ENCODE measurements at regions not wholly inside any gene's neighbourhood (a gene's known extent, or its start where the extent isn't known, plus 50 kb on each side); places are given as distances from the start of the nearest gene placed in this dataset.
"Not testable (repeated sequence)": the region's sequence is repeated elsewhere in the genome, so short reads cannot be mapped to it uniquely, and the experiment has no call there.

DNA sequence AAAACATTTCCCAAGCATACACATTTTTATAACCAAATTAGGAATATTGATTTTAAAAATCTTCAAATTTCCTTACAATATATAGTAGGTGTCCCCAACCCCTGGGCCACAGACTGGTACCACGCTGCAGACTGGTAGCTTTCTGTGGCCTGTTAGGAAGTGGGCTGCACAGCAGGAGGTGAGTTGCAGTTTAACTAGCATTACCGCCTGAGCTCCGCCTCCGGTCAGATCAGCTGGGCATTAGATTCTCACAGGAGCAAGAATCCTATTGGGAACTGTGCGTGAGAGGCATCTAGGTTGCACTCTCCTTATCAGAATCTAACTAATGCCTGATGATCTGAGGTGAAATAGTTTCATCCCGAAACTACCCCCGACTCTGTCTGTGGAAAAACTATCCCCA is 62.1 kb downstream of the ZWINT start:
- no peak for DNase-seq (ENCODE audit: low read depth)

DNA sequence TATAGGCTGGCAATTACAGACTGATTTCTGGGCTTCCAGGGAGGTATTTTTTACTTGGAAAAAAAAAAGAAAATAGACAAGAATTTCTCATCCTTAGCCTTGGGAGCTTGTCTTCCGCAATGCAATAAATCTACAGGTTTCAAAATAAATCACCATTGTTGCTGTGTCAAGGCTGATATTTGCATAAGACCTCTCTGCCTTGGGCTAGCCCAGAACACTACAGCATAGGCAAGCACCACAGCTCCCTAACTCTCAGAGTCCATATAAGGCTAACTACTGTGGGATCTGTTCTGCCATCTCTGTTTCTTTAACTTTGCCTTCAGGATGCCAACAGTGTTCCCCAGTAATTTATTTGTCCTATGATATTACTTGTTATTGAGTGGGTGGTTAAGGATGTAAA is 64.4 kb downstream of the ZWINT start:
- no peak for DNase-seq (ENCODE audit: low read depth)

DNA sequence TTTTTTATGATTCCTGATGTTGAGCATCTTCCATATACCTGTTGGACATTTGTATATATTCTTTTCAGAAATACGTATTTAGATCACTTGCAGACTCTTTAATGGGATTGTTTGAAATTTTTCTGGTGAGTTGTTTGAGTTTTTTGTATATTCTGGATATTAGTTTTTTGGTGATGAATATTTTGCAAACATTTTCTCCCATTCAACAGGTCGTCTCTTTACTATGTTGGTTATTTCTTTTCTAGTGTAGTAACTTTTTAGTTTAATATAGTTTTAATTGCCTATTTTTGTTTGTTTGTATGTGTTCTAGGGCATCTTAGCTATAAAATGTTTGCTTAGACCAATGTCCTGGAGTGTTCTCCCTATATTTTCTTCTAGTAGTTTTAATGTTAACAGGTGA is 72.7 kb downstream of the ZWINT start:
- no peak for DNase-seq (ENCODE audit: low read depth)

DNA sequence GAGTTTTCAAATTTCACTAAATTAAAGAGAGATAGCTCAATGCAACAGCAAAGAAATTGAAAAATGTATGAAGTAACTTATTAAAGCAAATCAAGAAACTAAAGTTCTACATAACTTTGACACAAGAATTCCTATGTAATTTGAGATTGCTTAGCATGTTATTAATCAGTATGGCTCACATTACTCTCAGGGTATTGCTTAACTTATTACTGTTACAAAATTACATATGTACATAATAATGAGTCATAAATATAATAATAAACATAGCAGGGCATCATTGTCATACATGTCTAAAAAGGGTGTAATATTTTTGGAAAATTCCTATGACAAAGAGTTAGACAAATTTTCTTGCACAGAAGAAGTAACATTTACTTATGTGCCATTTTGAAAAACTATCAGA is 75.0 kb downstream of the ZWINT start:
- no peak for DNase-seq (ENCODE audit: low read depth)

DNA sequence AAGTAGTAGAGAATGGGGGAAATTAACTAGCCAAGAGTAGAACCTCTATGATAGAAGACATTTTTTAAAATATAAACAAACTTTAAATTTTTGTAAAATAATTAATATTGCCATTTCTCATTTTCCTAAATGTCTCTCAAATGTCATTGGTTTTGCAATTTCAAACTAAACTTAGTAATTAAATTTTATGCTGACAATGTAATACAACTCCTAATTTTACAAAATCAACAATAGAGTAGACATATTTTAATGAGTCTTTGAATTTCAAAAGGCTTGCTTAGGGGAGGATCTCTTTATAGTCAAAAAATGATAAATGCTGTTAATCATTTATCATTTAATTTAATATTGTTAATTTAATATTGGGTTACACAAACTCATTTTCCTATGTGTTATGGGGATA is 81.8 kb downstream of the ZWINT start:
- DNase-seq (ENCODE audit: low read depth) = no peak

DNA sequence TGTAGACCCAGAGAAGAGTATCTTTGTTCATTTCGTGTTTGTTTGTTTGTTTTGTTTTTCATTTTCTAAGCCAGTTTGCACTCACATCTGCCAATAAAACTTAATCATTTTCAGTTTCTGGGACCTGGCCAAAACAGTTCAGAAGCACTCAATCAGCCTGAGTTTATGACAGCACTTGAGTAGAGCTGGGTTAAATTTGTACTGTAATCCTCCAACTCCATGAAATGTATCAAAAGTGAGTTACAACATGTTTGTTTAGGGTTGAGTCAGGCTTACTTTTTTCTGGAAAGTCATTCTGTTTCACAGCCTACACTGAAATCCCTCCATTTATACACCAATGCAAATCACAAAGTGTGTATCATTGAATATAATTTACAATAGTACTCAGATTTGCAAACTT is 91.9 kb downstream of the ZWINT start:
- DNase-seq (ENCODE audit: low read depth) = no peak

DNA sequence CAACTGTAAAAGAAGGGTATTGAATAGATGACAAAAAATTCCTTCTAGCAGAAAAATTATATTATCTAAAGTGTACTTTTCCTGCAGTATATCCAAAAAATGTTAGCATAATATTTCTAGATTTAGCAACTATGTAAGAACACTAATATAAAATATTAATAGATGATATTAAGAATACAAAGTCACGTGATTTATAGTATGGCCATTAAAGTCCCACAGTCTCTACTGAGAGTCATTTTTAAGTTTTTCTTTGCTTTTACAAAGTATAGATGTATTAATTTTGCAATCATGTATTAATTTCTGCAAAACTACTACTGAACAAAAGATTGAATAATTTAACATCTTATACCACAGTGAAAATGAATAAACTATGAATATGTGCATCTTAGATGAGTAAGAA is 94.9 kb downstream of the ZWINT start:
- DNase-seq (ENCODE audit: low read depth) = no peak

DNA sequence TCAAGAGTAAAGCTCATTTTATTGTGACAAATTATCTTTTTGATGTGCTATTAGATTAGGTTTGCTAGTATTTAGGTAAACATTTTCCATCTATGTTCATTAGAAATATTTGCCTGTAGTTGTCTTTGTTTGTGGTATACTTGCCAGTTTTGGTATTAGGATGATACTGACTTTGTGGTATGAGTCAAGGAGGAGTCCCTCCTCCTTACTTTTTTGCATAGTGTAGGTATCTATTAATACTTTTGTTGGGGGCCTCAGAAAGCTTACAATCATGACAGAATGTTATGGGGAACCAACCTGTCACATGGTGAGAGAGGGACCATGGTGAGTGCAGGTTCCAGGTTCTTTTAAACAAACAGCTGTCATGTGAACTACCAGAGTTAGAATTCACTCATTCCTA is 102.1 kb downstream of the ZWINT start:
- no peak for DNase-seq (ENCODE audit: low read depth)

DNA sequence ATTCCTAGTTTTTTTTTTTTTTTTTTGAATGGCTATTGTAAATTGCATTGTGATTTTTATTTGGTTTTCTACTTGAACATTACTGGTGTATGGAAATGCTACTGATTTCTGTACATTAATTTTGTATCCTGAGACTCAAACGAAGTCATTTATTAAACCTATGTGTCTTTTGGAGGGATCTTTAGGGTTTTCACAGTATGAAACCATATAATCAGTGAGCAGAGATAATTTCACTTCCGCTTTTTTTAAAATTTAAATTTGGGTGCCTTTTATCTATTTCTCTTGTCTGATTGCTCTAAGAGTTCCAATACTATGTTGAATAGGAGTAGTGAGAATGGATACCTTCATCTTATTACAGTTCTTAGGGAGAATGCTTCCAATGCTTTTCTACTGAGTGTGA is 102.7 kb downstream of the ZWINT start:
- DNase-seq (ENCODE audit: low read depth) = no peak

DNA sequence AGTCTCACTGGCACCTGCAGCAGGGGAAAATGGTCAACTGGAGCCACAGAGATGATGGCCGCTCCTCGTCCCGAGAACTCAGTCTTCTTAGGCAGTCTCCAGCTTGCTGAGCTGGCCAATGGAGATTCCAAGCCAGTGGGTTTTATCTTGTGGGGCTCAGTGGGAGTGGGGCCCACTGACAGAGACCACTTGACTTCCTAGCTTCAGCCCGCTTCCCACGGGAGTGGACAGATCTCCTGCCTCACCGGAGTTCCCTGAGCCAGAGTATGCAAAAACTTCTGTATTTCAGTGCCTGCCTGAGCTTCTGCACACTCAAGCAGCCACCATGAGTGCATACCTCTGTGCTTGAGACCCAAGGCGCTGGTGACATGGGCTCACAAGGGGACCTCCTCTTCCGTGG is 105.8 kb downstream of the ZWINT start:
- no peak for DNase-seq (ENCODE audit: low read depth)

DNA sequence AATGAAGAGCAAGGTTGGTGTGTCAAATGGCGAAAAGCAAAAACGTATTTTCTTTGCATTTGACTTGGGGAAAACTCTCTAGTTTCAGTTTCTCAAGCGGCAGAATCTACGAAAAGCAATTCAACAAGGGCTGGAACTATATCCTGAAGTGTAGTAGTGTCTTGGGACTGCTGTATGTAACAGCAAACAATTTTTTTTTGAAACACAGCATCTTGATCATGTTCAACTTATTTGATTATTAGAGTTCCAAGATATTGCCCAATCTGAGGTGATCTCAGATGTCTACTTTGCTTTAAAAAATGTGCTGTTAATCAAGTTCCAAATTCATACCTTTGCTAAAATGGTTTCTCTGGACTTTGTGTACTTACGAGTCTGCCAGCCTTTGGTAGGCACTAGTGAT is 120.6 kb downstream of the ZWINT start:
- DNase-seq (ENCODE audit: low read depth) = no peak

DNA sequence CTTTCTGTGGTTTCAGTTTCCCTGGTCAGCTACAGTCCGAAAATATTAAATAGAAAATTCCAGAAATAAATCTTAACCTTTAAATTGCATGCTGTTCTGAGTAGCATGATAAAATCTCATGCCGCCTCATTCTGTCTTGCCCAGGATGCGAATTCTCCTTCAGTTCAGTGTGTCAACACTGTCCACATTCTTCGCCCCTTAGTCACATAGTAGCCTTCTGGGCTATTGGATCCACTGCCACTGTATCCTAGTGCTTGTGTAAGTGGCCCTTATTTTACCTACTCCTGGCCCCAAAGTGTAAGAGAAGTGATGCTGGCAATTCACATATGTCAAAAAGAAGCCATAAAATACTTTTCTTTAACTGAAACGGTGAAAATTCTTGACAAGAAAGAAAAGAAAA is 129.6 kb downstream of the ZWINT start:
- DNase-seq (ENCODE audit: low read depth) = no peak

DNA sequence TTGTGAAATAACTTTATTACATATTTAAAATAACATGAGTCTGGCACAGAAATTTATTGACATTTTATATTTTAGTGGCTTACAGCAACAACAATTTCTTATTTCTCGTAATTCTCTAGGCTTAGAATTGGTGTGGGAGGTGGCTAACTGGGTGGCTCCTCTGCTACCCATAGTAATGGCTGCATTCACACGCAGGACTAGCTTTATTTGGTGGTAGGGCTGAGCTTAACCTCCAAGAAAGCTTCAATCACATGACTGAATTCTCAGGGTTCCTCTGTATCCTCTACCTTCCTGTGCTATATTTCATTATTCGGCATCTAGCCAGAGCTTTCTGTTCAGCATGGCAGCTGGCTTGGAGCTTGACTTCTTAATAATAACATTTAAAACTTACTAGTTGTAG is 138.8 kb downstream of the ZWINT start:
- DNase-seq (ENCODE audit: low read depth) = no peak

DNA sequence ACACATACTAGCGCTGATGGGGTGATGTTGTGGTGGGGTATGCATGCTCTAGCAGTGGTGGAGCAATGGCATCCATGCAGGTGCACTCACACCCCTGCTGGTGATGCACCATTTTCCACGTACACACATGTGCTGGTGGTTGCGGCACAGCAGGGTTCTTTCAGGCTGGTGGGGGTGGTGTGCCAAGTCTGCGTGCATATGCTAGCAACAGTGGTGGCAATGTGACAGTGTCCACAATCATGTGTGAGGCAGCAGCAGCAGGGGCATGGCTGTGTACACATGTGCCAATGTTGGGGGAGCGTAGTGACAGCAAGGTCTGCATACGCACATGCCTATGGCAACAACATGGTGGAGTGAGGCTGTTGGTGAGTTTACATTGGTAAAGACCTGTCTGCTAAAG is 148.1 kb downstream of the ZWINT start:
- no peak for DNase-seq (ENCODE audit: low read depth)

DNA sequence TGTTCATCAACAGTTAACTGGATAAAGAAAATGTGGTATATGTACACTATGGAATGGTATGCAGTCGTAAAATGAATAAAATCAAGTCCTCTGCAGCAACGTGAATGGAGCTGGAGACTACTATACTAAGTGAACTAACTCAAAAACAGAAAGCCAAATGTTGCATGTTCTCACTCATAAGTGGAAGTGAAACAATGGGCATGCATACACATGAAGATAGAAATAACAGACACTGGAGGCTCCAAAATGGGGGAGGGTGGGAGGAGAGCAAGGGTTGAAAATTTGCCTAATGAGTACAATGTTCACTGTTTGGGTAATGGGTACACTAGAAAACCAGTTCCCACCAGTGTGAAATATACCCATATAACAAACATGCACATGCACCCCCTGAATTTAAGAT is 179.5 kb downstream of the ZWINT start:
- DNase-seq (ENCODE audit: low read depth) = no peak

DNA sequence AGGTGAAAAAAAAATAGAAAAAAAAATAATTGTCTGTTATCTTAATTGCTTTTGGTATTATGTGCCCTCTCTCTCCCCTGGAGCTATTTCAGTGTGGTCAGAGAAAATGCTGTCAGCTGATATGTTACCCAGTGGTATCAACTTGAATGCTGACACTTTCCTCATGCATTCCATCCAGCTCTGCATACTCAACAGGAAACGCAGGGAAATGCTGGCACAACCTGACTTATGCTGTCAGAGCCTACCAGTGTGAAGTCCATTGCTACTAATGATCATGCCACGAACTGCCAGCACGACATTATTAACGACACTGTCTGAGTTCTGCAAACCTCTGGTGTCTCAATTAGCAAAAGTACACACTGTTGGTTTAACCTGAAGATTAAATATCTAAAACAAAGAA is 182.8 kb downstream of the ZWINT start:
- no peak for DNase-seq (ENCODE audit: low read depth)

DNA sequence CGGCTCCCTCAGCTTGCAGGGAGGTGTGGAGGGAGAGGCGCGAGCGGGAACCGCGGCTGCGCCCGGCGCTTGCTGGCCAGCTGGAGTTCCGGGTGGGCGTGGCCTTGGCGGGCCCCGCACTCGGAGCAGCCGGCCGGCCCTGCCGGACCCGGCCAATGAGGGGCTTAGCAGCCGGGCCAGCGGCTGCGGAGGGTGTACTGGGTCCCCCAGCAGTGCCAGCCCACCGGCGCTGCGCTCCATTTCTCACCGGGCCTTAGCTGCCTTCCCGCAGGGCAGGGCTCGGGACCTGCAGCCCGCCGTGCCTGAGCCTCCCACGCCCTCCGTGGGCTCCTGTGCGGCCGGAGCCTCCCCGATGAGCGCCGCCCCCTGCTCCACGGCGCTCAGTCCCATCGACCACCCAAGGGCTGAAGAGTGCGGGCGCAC is 206.0 kb downstream of the ZWINT start:
- DNase-seq (ENCODE audit: low read depth) = not testable (repeated sequence)

DNA sequence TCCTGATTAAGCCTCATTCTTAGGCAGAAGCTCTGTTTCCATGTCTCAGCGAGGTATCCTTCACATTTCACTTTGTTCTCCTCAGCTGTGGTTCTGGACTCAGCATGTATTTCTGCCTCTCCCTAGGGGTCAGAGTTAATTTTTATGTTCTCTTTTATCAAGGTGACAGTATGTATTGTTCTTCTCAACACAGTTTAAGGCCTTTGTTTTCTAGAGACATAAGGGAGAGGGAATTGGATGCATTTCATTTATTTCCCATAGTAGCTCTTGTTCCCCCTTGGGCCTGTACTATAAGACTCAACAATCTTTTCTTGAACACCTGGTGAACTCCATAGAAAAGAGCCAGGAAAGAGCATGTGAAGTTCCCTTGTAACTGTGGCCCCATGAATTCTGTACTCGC is 214.3 kb downstream of the ZWINT start:
- DNase-seq (ENCODE audit: low read depth) = no peak

DNA sequence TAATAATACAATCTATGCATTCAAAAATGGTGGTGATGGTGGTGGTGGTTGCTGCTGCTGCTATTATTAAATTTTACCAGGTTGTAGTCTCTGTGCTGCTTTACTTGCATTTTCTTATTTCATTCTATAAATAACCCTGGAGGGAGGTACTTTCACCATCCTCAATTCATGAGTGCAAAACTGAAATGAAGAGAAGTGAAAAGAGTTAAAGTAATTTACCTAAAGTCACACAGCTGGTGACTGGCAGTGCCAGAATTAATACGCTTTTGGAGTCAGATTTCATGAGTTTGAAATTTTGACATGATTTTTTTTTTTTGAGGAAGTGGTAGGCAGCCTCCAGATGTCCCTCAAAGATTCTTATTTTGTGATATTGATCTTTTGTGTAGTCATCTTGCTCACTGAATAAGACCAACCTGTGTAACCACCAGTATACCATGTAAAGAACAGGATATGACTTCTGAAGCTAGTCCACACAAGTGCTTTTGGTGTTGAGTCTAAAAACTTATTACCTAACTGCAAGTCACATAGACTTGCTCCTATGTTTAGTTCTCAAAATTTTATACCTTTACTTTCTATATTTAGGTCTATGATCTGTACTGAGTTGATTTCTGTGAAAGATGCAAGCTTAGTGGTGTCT is 218.8 kb downstream of the ZWINT start:
- DNase-seq (ENCODE audit: low read depth) = no peak

DNA sequence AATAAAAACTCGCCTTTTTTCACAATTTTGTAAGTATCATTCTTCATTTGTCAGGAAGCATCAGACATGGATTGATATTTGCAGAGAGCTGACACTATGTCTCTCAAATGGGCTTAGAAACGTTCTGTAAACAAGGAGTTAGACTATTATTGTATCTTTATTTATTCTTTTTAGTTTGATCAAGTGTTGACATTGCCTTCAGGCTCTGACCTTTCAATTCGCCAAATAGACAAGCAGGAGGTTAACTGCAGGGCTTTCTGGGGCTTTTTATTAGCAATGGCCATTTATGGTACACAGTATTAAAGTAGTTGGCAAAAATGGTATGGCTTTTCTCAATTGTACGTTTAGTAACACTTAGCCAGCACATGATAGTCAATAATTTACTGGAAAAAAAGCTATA is 221.7 kb downstream of the ZWINT start:
- no peak for DNase-seq (ENCODE audit: low read depth)

DNA sequence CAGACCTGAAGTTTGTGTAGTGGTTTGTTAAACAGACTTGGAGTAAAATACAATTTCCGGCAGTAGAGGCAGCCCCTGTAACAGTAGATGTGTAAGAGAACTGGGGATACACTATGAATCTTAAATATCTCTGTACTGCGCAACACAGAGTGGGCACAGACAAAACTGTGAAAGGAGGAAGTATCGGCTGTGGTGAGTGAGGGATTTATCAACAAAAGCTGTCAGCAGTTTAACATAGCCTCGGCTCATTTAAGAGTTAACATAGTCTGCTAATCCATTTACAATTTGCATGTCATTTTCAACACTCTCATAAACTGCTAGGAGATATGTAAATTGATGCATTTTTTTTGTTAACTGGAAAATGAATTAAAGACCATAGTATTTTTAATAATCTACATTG is 225.2 kb downstream of the ZWINT start:
- no peak for DNase-seq (ENCODE audit: low read depth)

DNA sequence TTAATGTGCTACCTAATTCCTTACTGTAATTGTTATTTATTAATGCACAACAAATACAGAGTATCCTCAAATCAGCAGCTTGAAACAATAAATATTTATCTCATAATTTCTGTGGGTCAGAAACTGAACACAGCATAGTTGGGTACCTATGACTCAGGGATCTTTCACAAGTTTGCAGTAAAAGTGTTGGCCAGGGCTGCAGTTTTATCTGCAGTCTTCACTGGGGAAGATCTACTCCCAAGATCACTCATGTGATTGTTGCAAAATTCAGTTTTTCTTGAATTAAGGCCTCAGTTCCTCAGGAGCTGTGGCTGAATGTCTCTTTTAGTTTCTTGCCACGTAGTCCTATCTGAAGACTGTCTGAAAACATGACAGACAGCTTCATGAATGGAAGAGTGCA is 237.8 kb downstream of the ZWINT start:
- DNase-seq (ENCODE audit: low read depth) = no peak

DNA sequence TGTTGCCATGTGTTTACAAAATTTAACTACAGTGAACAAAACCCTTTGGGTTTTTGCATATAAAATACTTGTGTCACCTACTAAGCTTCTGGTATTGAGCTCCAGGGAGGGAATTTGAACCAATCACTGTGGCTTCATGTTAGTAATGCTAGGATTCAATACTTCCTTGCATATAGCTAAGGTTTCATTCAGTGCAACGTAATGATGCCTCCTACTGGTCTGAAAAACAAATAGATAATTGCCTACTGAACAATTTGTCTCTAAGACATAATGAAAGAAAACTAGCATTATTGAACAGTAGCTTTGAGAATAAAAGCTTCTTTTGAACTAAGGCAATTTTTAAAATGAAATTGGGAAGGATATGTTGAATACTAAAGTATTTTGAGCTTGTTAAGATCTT is 244.4 kb downstream of the ZWINT start:
- DNase-seq (ENCODE audit: low read depth) = no peak

DNA sequence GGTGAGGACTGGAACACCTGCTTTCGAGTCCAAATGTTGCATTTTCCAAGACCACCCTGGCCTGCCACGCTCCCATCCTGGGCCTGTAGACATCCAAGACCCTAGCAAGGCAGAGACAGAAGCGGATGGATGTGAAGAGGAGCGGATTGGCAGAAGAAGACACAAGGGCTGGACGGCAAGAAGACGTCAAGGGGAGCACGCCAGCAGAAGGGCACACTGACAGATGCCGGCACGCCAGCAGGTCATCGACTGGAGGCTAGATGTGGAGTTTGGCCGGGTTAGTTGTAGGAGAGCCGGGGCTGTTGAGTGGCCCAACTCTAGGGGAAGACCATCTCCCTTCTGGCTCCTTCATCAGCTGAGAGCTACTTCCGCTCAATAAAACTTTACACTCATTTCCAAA is 251.6 kb downstream of the ZWINT start:
- no peak for DNase-seq (ENCODE audit: low read depth)

Measured in myocyte (in vitro differentiated cells).